CD4-positive, CD25-positive, alpha-beta regulatory T cell (primary cell): ENCODE measurements at regions not wholly inside any gene's neighbourhood (a gene's known extent, or its start where the extent isn't known, plus 50 kb on each side); places are given as distances from the start of the nearest gene placed in this dataset.

Experiments used
- ATAC-seq, 2 donors: fragments of 150-1000 bp; cut with Tn5 transposase; one replicate each; pipeline ENCODE4 v1.10.0; 2021; ENCODE audit warnings: low read depth in 2 of 2, moderate number of reproducible peaks in 2 of 2, moderate library complexity in 1 of 2
- DNase-seq, 3 donors: peaks; one replicate each; pipeline versions ENCODE4 v3.0.0 to v3.0.0-alpha.2; 2012 to 2022; ENCODE audit warnings: mixed read lengths in 1 of 3
- H3K27ac ChIP-seq: one replicate; pipeline ENCODE4 v1.7.0; 2013; ENCODE audit warnings: mild to moderate bottlenecking, low read length; ENCODE audit not compliant: insufficient read depth, poor library complexity, severe bottlenecking
- H3K27me3 ChIP-seq: one replicate; pipeline ENCODE4 v1.7.0; 2013; ENCODE audit warnings: low read length; ENCODE audit not compliant: control insufficient read depth, insufficient read depth
- H3K36me3 ChIP-seq: one replicate; pipeline ENCODE4 v1.7.0; 2013; ENCODE audit warnings: mild to moderate bottlenecking, low read length, moderate library complexity; ENCODE audit not compliant: control insufficient read depth, insufficient read depth
- H3K4me1 ChIP-seq: 2 replicates; pipeline ENCODE4 v1.7.0; 2013; ENCODE audit warnings: mild to moderate bottlenecking, low read length; ENCODE audit not compliant: insufficient read depth, control insufficient read depth, poor library complexity, severe bottlenecking
- H3K4me3 ChIP-seq: one replicate; pipeline ENCODE4 v1.7.0; 2013; ENCODE audit warnings: low read depth, mild to moderate bottlenecking, low read length, moderate library complexity
- H3K9me3 ChIP-seq, 2 experiments: 1 replicate in 1 of 2; 2 replicates in 1 of 2; pipeline ENCODE4 v1.7.0; 2013; ENCODE audit warnings: low read length in 2 of 2, mild to moderate bottlenecking in 1 of 2, moderate library complexity in 1 of 2; ENCODE audit not compliant: control insufficient read depth in 2 of 2
- H3K27ac Mint-ChIP-seq, 3 donors: one replicate each; pipeline ENCODE4 v1.8.0; 2020 to 2022; ENCODE audit warnings: mild to moderate bottlenecking in 3 of 3, mixed read lengths in 3 of 3, moderate library complexity in 2 of 3
- H3K27me3 Mint-ChIP-seq: one replicate; pipeline ENCODE4 v1.8.0; 2022; ENCODE audit warnings: mild to moderate bottlenecking, mixed read lengths
- H3K36me3 Mint-ChIP-seq: one replicate; pipeline ENCODE4 v1.8.0; 2020; ENCODE audit warnings: mixed read lengths
- H3K4me1 Mint-ChIP-seq, 4 donors: one replicate each; pipeline ENCODE4 v1.8.0; 2020 to 2022; ENCODE audit warnings: mixed read lengths in 4 of 4, mild to moderate bottlenecking in 1 of 4
- H3K4me3 Mint-ChIP-seq, 4 donors: one replicate each; pipeline ENCODE4 v1.8.0; 2020 to 2022; ENCODE audit warnings: mild to moderate bottlenecking in 4 of 4, mixed read lengths in 4 of 4, moderate library complexity in 3 of 4
- H3K9me3 Mint-ChIP-seq, 7 donors: one replicate each; pipeline ENCODE4 v1.8.0; 2020 to 2022; ENCODE audit warnings: mixed read lengths in 7 of 7, mild to moderate bottlenecking in 3 of 7, moderate library complexity in 2 of 7

DNA sequence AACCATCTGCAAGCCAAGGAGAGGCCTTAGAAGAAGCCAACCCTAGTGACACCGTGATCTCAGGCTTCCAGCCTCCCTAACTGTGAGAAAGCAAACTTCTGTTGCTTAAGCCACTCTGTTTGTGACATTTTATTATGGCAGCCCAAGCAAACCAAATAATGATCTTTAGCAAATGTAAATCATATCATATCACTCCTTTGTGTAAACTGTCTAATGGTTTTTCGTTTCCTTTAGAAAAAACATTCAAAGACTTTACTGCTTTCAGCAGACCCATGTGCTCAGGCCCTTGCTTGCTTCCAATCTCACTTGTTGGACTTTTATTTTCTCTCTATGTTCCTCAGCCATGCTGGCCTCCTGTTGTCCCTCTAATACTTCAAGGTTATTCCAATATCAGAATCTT is 192.2 kb upstream of the HS3ST1 start:
- no peaks in the 10 kb centered on the region for H3K36me3 Mint-ChIP-seq
- Histone ChIP-seq H3K27me3 (no peaks in the 10 kb centered on the region), H3K9me3 (no peaks in the 10 kb centered on the region), H3K27ac (no peak overlapping the region), H3K36me3 (no peaks in the 10 kb centered on the region), H3K4me3 (no peak overlapping the region), H3K4me1 (no peaks in the 10 kb centered on the region)
- ATAC-seq (no peak), DNase-seq (no peak)
- H3K4me3 Mint-ChIP-seq, result no peak overlapping the region
- H3K27ac Mint-ChIP-seq, result peak overlapping the region in 1 of 3 donors; percentile 54
- H3K27me3 Mint-ChIP-seq, result no peaks in the 10 kb centered on the region
- H3K4me1 Mint-ChIP-seq, result no peaks in the 10 kb centered on the region
- H3K9me3 Mint-ChIP-seq, result peaks cover 0 to 3% (median 0%) of the 10 kb centered on the region in 7 donors

DNA sequence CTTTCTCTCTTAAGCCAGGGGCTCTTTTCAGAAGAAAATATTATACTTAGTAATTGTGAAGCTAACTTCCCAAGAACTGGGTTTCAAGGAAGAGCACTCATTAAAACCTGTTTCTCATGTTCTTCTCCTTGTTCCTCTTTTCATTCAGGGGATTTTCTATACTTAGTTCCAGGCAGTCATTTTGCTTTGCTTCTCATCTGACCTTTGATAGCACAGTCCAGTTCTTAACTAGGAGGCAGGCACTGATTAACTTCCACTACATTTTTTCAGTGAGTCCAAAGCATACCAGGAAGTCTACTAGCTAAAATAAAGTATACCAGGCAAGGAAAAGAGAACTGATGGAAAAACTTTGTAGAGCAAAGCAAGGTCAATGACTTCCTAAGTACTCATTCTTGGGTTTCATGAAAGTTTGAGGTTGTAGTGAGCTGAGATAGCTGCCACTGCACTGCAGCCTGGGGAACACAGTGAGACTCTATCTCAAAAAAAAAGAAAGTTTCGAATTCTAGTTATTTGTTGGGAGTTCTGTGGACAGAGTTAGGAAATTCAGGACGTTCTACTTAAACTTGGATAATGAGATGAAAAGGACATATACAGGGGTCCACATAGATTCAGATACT is 190.1 kb upstream of the HS3ST1 start:
- DNase-seq (no peak), ATAC-seq (no peak)
- Mint-ChIP-seq H3K36me3 (no peaks in the 10 kb centered on the region), H3K4me1 (no peaks in the 10 kb centered on the region), H3K27me3 (peaks cover 5% of the 10 kb centered on the region), H3K9me3 (peaks cover 0 to 5% (median 0%) of the 10 kb centered on the region in 7 donors), H3K4me3 (no peak overlapping the region), H3K27ac (no peak overlapping the region)
- H3K27ac ChIP-seq, result no peak overlapping the region
- no peaks in the 10 kb centered on the region for H3K9me3 ChIP-seq
- H3K36me3 ChIP-seq, result no peaks in the 10 kb centered on the region
- H3K4me3 ChIP-seq, result no peak overlapping the region
- H3K27me3 ChIP-seq, result no peaks in the 10 kb centered on the region
- no peaks in the 10 kb centered on the region for H3K4me1 ChIP-seq

DNA sequence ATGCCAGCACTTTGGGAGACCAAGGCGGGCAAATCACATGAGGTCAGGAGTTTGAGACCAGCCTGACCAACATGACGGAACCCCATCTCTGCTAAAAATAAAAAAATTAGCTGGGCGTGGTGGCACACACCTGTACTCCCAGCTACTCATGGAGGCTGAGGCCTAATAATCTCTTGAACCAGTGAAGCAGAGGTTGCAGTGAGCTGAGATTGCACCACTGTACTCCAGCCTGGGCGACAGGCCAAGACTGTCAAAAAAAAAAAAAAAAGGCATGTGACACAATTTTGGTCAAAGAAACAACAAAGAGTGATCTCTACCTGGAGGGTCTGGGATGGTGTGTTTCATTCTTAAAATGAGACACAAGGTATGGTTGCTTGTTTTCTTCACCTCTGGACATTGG is 188.2 kb upstream of the HS3ST1 start:
- H3K4me1 Mint-ChIP-seq, result no peaks in the 10 kb centered on the region

GRCh38 chr4:11615601-11616000 is 186.9 kb upstream of the HS3ST1 start:
- Histone ChIP-seq H3K36me3 (no peaks in the 10 kb centered on the region), H3K9me3 (no peaks in the 10 kb centered on the region), H3K27me3 (no peaks in the 10 kb centered on the region), H3K4me1 (no peaks in the 10 kb centered on the region), H3K27ac (no peak overlapping the region), H3K4me3 (no peak overlapping the region)
- DNase-seq (no peak), ATAC-seq (no peak)
- Mint-ChIP-seq H3K9me3 (peaks cover 0 to 5% (median 0%) of the 10 kb centered on the region in 7 donors), H3K36me3 (no peaks in the 10 kb centered on the region), H3K4me1 (no peaks in the 10 kb centered on the region), H3K4me3 (no peak overlapping the region), H3K27me3 (peaks cover 5% of the 10 kb centered on the region), H3K27ac (no peak overlapping the region)

More for the DNA sequence above, 188.2 kb upstream of the HS3ST1 start:
- no peaks in the 10 kb centered on the region for H3K9me3 ChIP-seq
- ATAC-seq (no peak), DNase-seq (no peak)
- H3K27ac ChIP-seq, result no peak overlapping the region
- no peaks in the 10 kb centered on the region for H3K4me1 ChIP-seq
- H3K27me3 ChIP-seq, result no peaks in the 10 kb centered on the region
- peaks cover 5% of the 10 kb centered on the region for H3K27me3 Mint-ChIP-seq
- H3K4me3 Mint-ChIP-seq, result no peak overlapping the region
- H3K9me3 Mint-ChIP-seq, result peaks cover 0 to 5% (median 0%) of the 10 kb centered on the region in 7 donors
- H3K36me3 Mint-ChIP-seq, result no peaks in the 10 kb centered on the region
- no peaks in the 10 kb centered on the region for H3K36me3 ChIP-seq
- H3K4me3 ChIP-seq, result no peak overlapping the region
- no peak overlapping the region for H3K27ac Mint-ChIP-seq

DNA sequence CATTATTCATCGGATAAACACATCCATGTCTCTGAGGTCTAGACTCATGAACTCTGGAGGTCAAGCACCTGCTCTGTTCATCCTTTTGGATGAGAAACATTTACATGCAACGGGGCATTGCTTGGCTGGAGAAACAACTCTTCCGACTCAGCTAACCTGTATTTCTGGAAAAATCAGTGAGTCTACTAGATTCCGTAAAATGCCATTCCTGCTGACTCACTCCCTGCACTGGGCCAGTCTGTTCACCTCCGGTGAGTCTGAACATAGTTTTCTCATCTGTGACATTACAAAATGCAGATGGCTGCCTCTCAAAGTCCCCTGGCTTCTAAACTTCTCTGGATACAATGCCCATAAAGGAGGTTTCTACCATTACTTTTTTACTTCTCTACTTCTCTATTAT is 185.7 kb upstream of the HS3ST1 start:
- Mint-ChIP-seq H3K9me3 (peaks cover 0 to 2% (median 0%) of the 10 kb centered on the region in 7 donors), H3K36me3 (no peaks in the 10 kb centered on the region), H3K27ac (no peak overlapping the region), H3K4me1 (no peaks in the 10 kb centered on the region), H3K27me3 (peaks cover 5% of the 10 kb centered on the region), H3K4me3 (no peak overlapping the region)
- DNase-seq, result no peak
- Histone ChIP-seq H3K4me3 (no peak overlapping the region), H3K4me1 (no peaks in the 10 kb centered on the region), H3K27me3 (no peaks in the 10 kb centered on the region), H3K9me3 (no peaks in the 10 kb centered on the region), H3K36me3 (no peaks in the 10 kb centered on the region), H3K27ac (no peak overlapping the region)
- no peak for ATAC-seq

DNA sequence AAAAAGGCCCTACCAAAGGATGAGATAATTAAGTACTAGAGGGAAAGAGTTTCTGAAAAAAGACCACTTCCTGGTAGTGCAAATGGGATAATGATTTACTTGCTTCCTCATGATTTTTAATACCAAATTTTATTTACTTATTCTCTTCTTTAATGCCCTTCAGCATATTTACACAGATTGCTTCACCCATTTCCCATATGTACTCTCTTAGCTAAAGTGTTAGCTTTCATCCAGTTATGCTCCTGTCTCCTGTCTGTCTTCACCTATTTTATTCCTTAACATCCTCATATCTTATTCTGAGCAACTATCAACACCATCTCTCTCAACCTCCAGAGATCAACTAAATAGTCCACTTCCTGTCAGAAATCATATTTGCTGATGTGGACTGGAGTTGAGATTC is 183.2 kb upstream of the HS3ST1 start:
- DNase-seq (no peak), ATAC-seq (no peak)
- H3K9me3 Mint-ChIP-seq, result peaks cover 0 to 2% (median 0%) of the 10 kb centered on the region in 7 donors
- no peaks in the 10 kb centered on the region for H3K9me3 ChIP-seq
- no peaks in the 10 kb centered on the region for H3K36me3 Mint-ChIP-seq
- no peaks in the 10 kb centered on the region for H3K36me3 ChIP-seq
- no peak overlapping the region for H3K27ac Mint-ChIP-seq
- no peak overlapping the region for H3K27ac ChIP-seq
- no peak overlapping the region for H3K4me3 Mint-ChIP-seq
- no peaks in the 10 kb centered on the region for H3K27me3 ChIP-seq
- H3K4me3 ChIP-seq, result no peak overlapping the region
- H3K4me1 Mint-ChIP-seq, result peaks cover 0 to 3% (median 0%) of the 10 kb centered on the region in 4 donors
- H3K27me3 Mint-ChIP-seq, result peaks cover 5% of the 10 kb centered on the region
- no peaks in the 10 kb centered on the region for H3K4me1 ChIP-seq

GRCh38 chr4:11609751-11610150 is 181.1 kb upstream of the HS3ST1 start:
- no peak for DNase-seq
- no peaks in the 10 kb centered on the region for H3K36me3 Mint-ChIP-seq
- H3K9me3 Mint-ChIP-seq, result no peaks in the 10 kb centered on the region
- Histone ChIP-seq H3K27me3 (peaks cover 4% of the 10 kb centered on the region), H3K36me3 (no peaks in the 10 kb centered on the region), H3K9me3 (no peaks in the 10 kb centered on the region), H3K4me3 (no peak overlapping the region), H3K4me1 (no peaks in the 10 kb centered on the region), H3K27ac (no peak overlapping the region)
- no peak overlapping the region for H3K27ac Mint-ChIP-seq
- no peak overlapping the region for H3K4me3 Mint-ChIP-seq
- H3K4me1 Mint-ChIP-seq, result peaks cover 0 to 3% (median 0%) of the 10 kb centered on the region in 4 donors
- peaks cover 5% of the 10 kb centered on the region for H3K27me3 Mint-ChIP-seq
- ATAC-seq, result no peak

- Histone ChIP-seq H3K36me3 (no peaks in the 10 kb centered on the region), H3K4me1 (no peaks in the 10 kb centered on the region), H3K27me3 (peaks cover 7% of the 10 kb centered on the region), H3K4me3 (no peak overlapping the region), H3K27ac (no peak overlapping the region), H3K9me3 (no peaks in the 10 kb centered on the region)
- DNase-seq (no peak), ATAC-seq (no peak)
- H3K4me1 Mint-ChIP-seq, result peaks cover 0 to 3% (median 0%) of the 10 kb centered on the region in 4 donors
- no peaks in the 10 kb centered on the region for H3K9me3 Mint-ChIP-seq
- H3K4me3 Mint-ChIP-seq, result no peak overlapping the region
- H3K36me3 Mint-ChIP-seq, result no peaks in the 10 kb centered on the region
- H3K27ac Mint-ChIP-seq, result no peak overlapping the region
- H3K27me3 Mint-ChIP-seq, result no peaks in the 10 kb centered on the region
Measured at GRCh38 chr4:11608992-11609391, 180.3 kb upstream of the HS3ST1 start.
